PC-3 (cell line): ENCODE measurements at regions not wholly inside any gene's neighbourhood (a gene's known extent, or its start where the extent isn't known, plus 50 kb on each side); places are given as distances from the start of the nearest gene placed in this dataset.

Experiments
- ATAC-seq: fragments of 200-7000 bp; cut with Tn5 transposase; 2 replicates; pipeline ENCODE4 v1.9.1; 2020; ENCODE audit warnings: mild to moderate bottlenecking, moderate library complexity
- BruUV-seq: library from RNA; stranded (reverse); fragments of 400-500 nt; replicated peaks from 2 replicates; lab custom pipeline; 2021; lab: Mats Ljungman, UMichigan
- CTCF ChIA-PET: fragments of 300-600 bp; sonication (Branson Sonifier 250); formaldehyde crosslinking; loops from one replicate; lab custom pipeline; 2022; ENCODE audit warnings: antibody characterized with exemption; lab: Charles Lee
- POLR2A ChIA-PET: fragments of 300-600 bp; sonication (Branson Sonifier 250); formaldehyde crosslinking; loops from one replicate; lab custom pipeline; 2022; ENCODE audit warnings: antibody characterized with exemption; ENCODE audit not compliant: unreplicated experiment; lab: Charles Lee
- DNase-seq: peaks from one replicate; pipeline ENCODE4 v3.0.0-alpha.2; 2015
- H2AFZ ChIP-seq: fragments of 300-600 bp; sonication (generic); 2 replicates; pipeline ENCODE4 v1.6.0; 2016; ENCODE audit warnings: antibody characterized with exemption, low read length
- H3F3A ChIP-seq: fragments of 300-600 bp; sonication (generic); one replicate; pipeline ENCODE4 v1.6.0; 2017; ENCODE audit warnings: antibody characterized with exemption, low read length, control low read depth, mild to moderate bottlenecking; ENCODE audit not compliant: unreplicated experiment
- H3K27ac ChIP-seq: fragments of 300-600 bp; sonication (generic); 2 replicates; pipeline ENCODE4 v1.5.1; 2016; ENCODE audit warnings: mild to moderate bottlenecking, low read length
- H3K27me3 ChIP-seq: fragments of 300-600 bp; sonication (generic); 2 replicates; pipeline ENCODE4 v1.6.1; 2016; ENCODE audit warnings: low read length, mixed read lengths
- H3K36me3 ChIP-seq: fragments of 300-600 bp; sonication (generic); 2 replicates; pipeline ENCODE4 v1.6.1; 2016; ENCODE audit warnings: low read depth, mixed run types, low read length, mixed read lengths
- H3K4me1 ChIP-seq: fragments of 300-600 bp; sonication (generic); 2 replicates; pipeline ENCODE4 v1.5.1; 2016; ENCODE audit warnings: low read length; ENCODE audit not compliant: insufficient read depth
- H3K4me2 ChIP-seq: fragments of 300-600 bp; sonication (generic); 2 replicates; pipeline ENCODE4 v1.6.0; 2016; ENCODE audit warnings: low read length
- H3K4me3 ChIP-seq: fragments of 300-600 bp; sonication (generic); 2 replicates; pipeline ENCODE4 v1.5.1; 2016; ENCODE audit warnings: mild to moderate bottlenecking, low read length, mixed read lengths
- H3K79me2 ChIP-seq: fragments of 300-600 bp; sonication (generic); 2 replicates; pipeline ENCODE4 v1.6.1; 2017; ENCODE audit warnings: low read length, mixed read lengths
- H3K9ac ChIP-seq: fragments of 300-600 bp; sonication (generic); 2 replicates; pipeline ENCODE4 v1.6.0; 2016; ENCODE audit warnings: mild to moderate bottlenecking, low read length
- H3K9me2 ChIP-seq: fragments of 300-600 bp; sonication (generic); replicated peaks from 2 replicates; pipeline ENCODE4 v1.6.1; 2016; ENCODE audit warnings: mixed run types, low read length, mixed read lengths
- H3K9me3 ChIP-seq: fragments of 300-600 bp; sonication (generic); 2 replicates; pipeline ENCODE4 v1.6.1; 2016; ENCODE audit warnings: low read length, mixed read lengths
- H4K20me1 ChIP-seq: fragments of 300-600 bp; sonication (generic); 2 replicates; pipeline ENCODE4 v1.6.1; 2016; ENCODE audit warnings: low read length, mixed read lengths
- EZH2 ChIP-seq: fragments of 300-600 bp; sonication (generic); IDR thresholded peaks from one replicate; pipeline ENCODE4 v1.6.1; 2017; ENCODE audit warnings: antibody characterized with exemption, mild to moderate bottlenecking, low read length; ENCODE audit not compliant: unreplicated experiment
- EZH2phosphoT487 ChIP-seq: fragments of 300-600 bp; sonication (generic); IDR thresholded peaks from 2 replicates; pipeline ENCODE4 v1.6.1; 2018; ENCODE audit warnings: mild to moderate bottlenecking, antibody characterized with exemption, low read length, borderline replicate concordance
- intact Hi-C: fragments of 100-400 bp; cut with micrococcal nuclease; formaldehyde crosslinking; loops from 2 replicates; pipeline ENCODE4 v1.9.0; 2023
- TF ChIP-seq, protein P1 (sequence below): fragments of 300-600 bp; sonication (generic); conservative IDR thresholded peaks from 2 replicates; pipeline ENCODE4 v1.5.1; 2017; ENCODE audit warnings: antibody characterized with exemption, low read depth, mild to moderate bottlenecking, low read length

DNA sequence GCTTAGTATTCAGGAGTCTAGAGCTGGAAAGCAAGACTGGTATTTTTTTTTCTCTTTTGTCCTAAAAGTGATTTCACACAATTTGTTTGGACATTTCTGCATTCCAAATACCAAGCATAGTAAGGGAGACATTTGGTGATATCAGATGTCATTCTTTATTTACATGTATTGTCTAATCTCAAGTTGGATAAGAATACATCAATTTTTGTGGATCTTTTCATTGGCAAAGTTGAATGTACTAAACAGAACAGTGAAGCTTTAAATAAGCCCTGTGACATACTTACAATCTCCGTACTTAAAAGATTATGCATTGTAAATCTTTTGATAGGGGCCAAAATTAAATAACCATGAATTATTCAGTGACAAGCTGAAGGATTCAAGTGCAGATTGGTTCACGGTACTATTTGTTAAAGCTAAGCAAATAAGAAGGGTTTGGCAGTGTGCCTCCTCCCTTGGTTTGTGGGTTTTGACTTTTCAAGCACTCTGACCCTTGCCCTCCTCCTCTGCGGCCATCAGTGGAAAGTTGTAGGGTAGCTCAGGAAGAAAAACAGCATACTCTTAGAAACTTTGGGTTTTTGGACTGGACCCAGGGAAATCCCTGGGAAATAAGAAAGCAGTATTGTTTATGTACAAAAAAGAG is 663.7 kb downstream of the ADGRL2 start:
- H2AFZ ChIP-seq: no peak overlapping the region
- H3K4me1 ChIP-seq: no peaks in the 10 kb centered on the region
- H3K9ac ChIP-seq: no peak overlapping the region
- H3K9me3 ChIP-seq: no peaks in the 10 kb centered on the region
- no peak overlapping the region for H3K4me3 ChIP-seq
- H3K9me2 ChIP-seq: no peaks in the 10 kb centered on the region
- H3K79me2 ChIP-seq: no peaks in the 10 kb centered on the region
- POLR2A ChIA-PET: no interaction called here
- H3K4me2 ChIP-seq: no peak overlapping the region
- ATAC-seq: no peak
- intact Hi-C loops: no loop called here
- no peak overlapping the region for H3K27ac ChIP-seq
- H3F3A ChIP-seq: no peaks in the 10 kb centered on the region
- H3K27me3 ChIP-seq: no peaks in the 10 kb centered on the region
- no peaks in the 10 kb centered on the region for H4K20me1 ChIP-seq
- BruUV-seq: no TSS peak
- no peaks in the 10 kb centered on the region for H3K36me3 ChIP-seq
- peak; percentile 48 for DNase-seq
- CTCF ChIA-PET: no interaction called here
- TF ChIP-seq EZH2: no peak
- TF ChIP-seq, protein P1, sequence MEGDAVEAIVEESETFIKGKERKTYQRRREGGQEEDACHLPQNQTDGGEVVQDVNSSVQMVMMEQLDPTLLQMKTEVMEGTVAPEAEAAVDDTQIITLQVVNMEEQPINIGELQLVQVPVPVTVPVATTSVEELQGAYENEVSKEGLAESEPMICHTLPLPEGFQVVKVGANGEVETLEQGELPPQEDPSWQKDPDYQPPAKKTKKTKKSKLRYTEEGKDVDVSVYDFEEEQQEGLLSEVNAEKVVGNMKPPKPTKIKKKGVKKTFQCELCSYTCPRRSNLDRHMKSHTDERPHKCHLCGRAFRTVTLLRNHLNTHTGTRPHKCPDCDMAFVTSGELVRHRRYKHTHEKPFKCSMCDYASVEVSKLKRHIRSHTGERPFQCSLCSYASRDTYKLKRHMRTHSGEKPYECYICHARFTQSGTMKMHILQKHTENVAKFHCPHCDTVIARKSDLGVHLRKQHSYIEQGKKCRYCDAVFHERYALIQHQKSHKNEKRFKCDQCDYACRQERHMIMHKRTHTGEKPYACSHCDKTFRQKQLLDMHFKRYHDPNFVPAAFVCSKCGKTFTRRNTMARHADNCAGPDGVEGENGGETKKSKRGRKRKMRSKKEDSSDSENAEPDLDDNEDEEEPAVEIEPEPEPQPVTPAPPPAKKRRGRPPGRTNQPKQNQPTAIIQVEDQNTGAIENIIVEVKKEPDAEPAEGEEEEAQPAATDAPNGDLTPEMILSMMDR: no peak
- TF ChIP-seq EZH2phosphoT487: no peak

DNA sequence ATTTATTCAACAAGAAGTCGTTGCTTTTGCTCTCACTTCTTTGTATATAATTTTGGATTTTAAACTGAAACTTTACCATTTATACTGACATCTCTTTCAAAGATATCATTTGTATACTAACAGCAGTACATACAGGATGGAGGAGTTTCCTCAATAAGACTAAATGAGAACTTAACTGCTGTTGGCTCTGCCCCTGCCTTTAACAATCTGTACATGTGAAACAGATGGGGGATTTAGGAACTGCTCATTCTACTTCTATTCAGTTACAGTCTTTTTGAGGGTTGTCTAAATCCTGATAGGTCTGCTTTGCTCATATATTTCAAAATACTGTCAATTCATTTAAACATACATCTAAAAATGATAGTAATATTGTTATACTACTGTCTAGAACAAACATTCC is 663.2 kb downstream of the ADGRL2 start:
- no peak overlapping the region for H3K9ac ChIP-seq
- ATAC-seq (no peak), DNase-seq (no peak)
- H3K4me1 ChIP-seq: no peaks in the 10 kb centered on the region
- no peak overlapping the region for H3K4me2 ChIP-seq
- no peak overlapping the region for H2AFZ ChIP-seq
- CTCF ChIA-PET: no interaction called here
- intact Hi-C loops: no loop called here
- H3F3A ChIP-seq: no peaks in the 10 kb centered on the region
- no peak overlapping the region for H3K4me3 ChIP-seq
- no peak for TF ChIP-seq EZH2phosphoT487
- no peak for TF ChIP-seq EZH2
- TF ChIP-seq, protein P1: no peak
- POLR2A ChIA-PET: no interaction called here
- BruUV-seq: no TSS peak
- H3K27me3 ChIP-seq: no peaks in the 10 kb centered on the region
- no peaks in the 10 kb centered on the region for H3K9me2 ChIP-seq
- H3K79me2 ChIP-seq: no peaks in the 10 kb centered on the region
- H4K20me1 ChIP-seq: no peaks in the 10 kb centered on the region
- H3K36me3 ChIP-seq: no peaks in the 10 kb centered on the region
- H3K9me3 ChIP-seq: no peaks in the 10 kb centered on the region
- H3K27ac ChIP-seq: no peak overlapping the region

DNA sequence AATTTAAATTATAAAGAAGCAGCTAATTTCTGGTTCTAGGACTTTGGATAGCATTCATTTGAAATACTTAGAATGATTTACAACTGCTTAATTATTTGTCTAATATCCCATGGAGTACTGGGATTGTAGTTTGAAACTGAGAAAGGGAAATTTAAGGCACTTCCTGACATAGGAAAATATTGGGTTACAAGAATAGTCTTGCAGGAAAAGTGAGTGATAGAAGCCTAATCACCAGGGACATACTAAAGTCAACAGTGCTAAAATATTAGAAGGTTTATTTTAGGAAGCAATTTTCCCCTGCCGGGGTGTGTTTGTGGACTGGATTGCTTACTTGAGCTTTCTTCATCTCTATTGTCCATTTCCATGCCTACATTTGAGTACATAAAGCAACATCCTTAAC is 661.6 kb downstream of the ADGRL2 start:
- H3K9me3 ChIP-seq: no peaks in the 10 kb centered on the region
- no peak for TF ChIP-seq EZH2
- TF ChIP-seq, protein P1: no peak
- TF ChIP-seq EZH2phosphoT487: no peak
- no peaks in the 10 kb centered on the region for H3K4me1 ChIP-seq
- ChIA-PET POLR2A (no interaction called here), CTCF (no interaction called here)
- DNase-seq (no peak), ATAC-seq (no peak)
- no peak overlapping the region for H3K4me2 ChIP-seq
- H3K4me3 ChIP-seq: no peak overlapping the region
- no peaks in the 10 kb centered on the region for H3K27me3 ChIP-seq
- no peaks in the 10 kb centered on the region for H3F3A ChIP-seq
- BruUV-seq: no TSS peak
- H3K9me2 ChIP-seq: no peaks in the 10 kb centered on the region
- no peak overlapping the region for H3K27ac ChIP-seq
- no peak overlapping the region for H3K9ac ChIP-seq
- no peak overlapping the region for H2AFZ ChIP-seq
- no peaks in the 10 kb centered on the region for H3K79me2 ChIP-seq
- H4K20me1 ChIP-seq: no peaks in the 10 kb centered on the region
- intact Hi-C loops: no loop called here
- no peaks in the 10 kb centered on the region for H3K36me3 ChIP-seq
